ENCODE measurements at regions not wholly inside any gene's neighbourhood (a gene's known extent, or its start where the extent isn't known, plus 50 kb on each side); places are given as distances from the start of the nearest gene placed in this dataset.

GRCh38 chr14:106509176-106509575 lies 982.8 kb downstream of the TMEM121 start:
- Histone ChIP-seq H3K27me3 (no peaks in the 10 kb centered on the region), H3K4me3 (replicated peaks in 1 of 3) (no peak overlapping the region), H3K4me1 (no peaks in the 10 kb centered on the region), H3K9me3 (no peaks in the 10 kb centered on the region), H3K36me3 (no peaks in the 10 kb centered on the region), H3K27ac (no peak overlapping the region)
- intact Hi-C loops (cut with DNase I): no loop called here
- no peak for TF ChIP-seq CTCF (IDR thresholded peaks at IDR 0.05)
- no peak for TF ChIP-seq POLR2A (IDR thresholded peaks at IDR 0.05)
- DNase-seq: no peak
- 44 to 72% methylated on average over 2 of the region's 2 CpGs for WGBS, 2 donors

GRCh38 chr14:106509807-106510206 lies 983.4 kb downstream of the TMEM121 start:
- no peaks in the 10 kb centered on the region for H3K36me3 ChIP-seq
- no peaks in the 10 kb centered on the region for H3K4me1 ChIP-seq
- TF ChIP-seq CTCF (IDR thresholded peaks at IDR 0.05): no peak
- no peak for TF ChIP-seq POLR2A (IDR thresholded peaks at IDR 0.05)
- no peak for DNase-seq
- intact Hi-C loops (cut with DNase I): no loop called here
- 68% methylated on average over 3 of the region's 3 CpGs for WGBS, 2 donors
- no peak overlapping the region for H3K27ac ChIP-seq
- H3K27me3 ChIP-seq: no peaks in the 10 kb centered on the region
- no peaks in the 10 kb centered on the region for H3K9me3 ChIP-seq
- H3K4me3 ChIP-seq (replicated peaks in 1 of 3): no peak overlapping the region

- intact Hi-C loops (cut with DNase I): no loop called here
Observed at GRCh38 chr14:106511006-106511799, 984.8 kb downstream of the TMEM121 start.

GRCh38 chr14:106511800-106512198 lies 985.4 kb downstream of the TMEM121 start:
- no peak overlapping the region for H3K27ac ChIP-seq
- H3K4me1 ChIP-seq: no peaks in the 10 kb centered on the region
- WGBS, 2 donors: 67 to 68% methylated on average over 9 of the region's 9 CpGs
- no peaks in the 10 kb centered on the region for H3K27me3 ChIP-seq
- H3K36me3 ChIP-seq: no peaks in the 10 kb centered on the region
- intact Hi-C loops (cut with DNase I): no loop called here
- TF ChIP-seq POLR2A (IDR thresholded peaks at IDR 0.05): no peak
- TF ChIP-seq CTCF (IDR thresholded peaks at IDR 0.05): no peak
- no peak for DNase-seq
- H3K4me3 ChIP-seq (replicated peaks in 1 of 3): no peak overlapping the region
- no peaks in the 10 kb centered on the region for H3K9me3 ChIP-seq

More at GRCh38 chr14:106511006-106511799, 984.8 kb downstream of the TMEM121 start:
- Histone ChIP-seq H3K4me3 (replicated peaks in 1 of 3) (no peak overlapping the region), H3K9me3 (no peaks in the 10 kb centered on the region), H3K27me3 (no peaks in the 10 kb centered on the region), H3K4me1 (no peaks in the 10 kb centered on the region), H3K27ac (no peak overlapping the region), H3K36me3 (no peaks in the 10 kb centered on the region)
- 61 to 71% methylated on average over 9 of the region's 9 CpGs for WGBS, 2 donors
- DNase-seq: no peak
- TF ChIP-seq POLR2A (IDR thresholded peaks at IDR 0.05) (no peak), CTCF (IDR thresholded peaks at IDR 0.05) (no peak)

GRCh38 chr14:106513302-106513701 lies 986.9 kb downstream of the TMEM121 start:
- no peaks in the 10 kb centered on the region for H3K27me3 ChIP-seq
- DNase-seq: no peak
- no peak overlapping the region for H3K4me3 ChIP-seq (replicated peaks in 1 of 3)
- H3K36me3 ChIP-seq: no peaks in the 10 kb centered on the region
- H3K27ac ChIP-seq: no peak overlapping the region
- H3K9me3 ChIP-seq: no peaks in the 10 kb centered on the region
- 34 to 66% methylated on average over 3 of the region's 3 CpGs for WGBS, 2 donors
- TF ChIP-seq POLR2A (IDR thresholded peaks at IDR 0.05) (no peak), CTCF (IDR thresholded peaks at IDR 0.05) (no peak)
- intact Hi-C loops (cut with DNase I): no loop called here
- no peaks in the 10 kb centered on the region for H3K4me1 ChIP-seq
